NCI-H774 (cell line): ENCODE measurements at regions not wholly inside any gene's neighbourhood (a gene's known extent, or its start where the extent isn't known, plus 50 kb on each side); places are given as distances from the start of the nearest gene placed in this dataset.

Source experiments
- DNase-seq: peaks from one replicate; lab custom pipeline; 2025; lab: John Stamatoyannopoulos, UW

- DNase-seq, result no peak
These were observed 122.8 kb upstream of the RTL1 start for GRCh38 chr14:101026341-101026740.

GRCh38 chr14:101027291-101027690 lies 123.8 kb upstream of the RTL1 start:
- no peak for DNase-seq

- no peak for DNase-seq
These were observed 124.4 kb upstream of the RTL1 start for GRCh38 chr14:101027966-101028365.

GRCh38 chr14:101028971-101029667 lies 125.6 kb upstream of the RTL1 start:
- no peak for DNase-seq

- no peak for DNase-seq
These were observed 126.3 kb upstream of the RTL1 start for GRCh38 chr14:101029668-101030290.

GRCh38 chr14:101030586-101030985 lies 127.1 kb upstream of the RTL1 start:
- DNase-seq, result no peak

GRCh38 chr14:101031186-101031585 lies 127.7 kb upstream of the RTL1 start:
- DNase-seq, result no peak

GRCh38 chr14:101031721-101032120 lies 128.2 kb upstream of the RTL1 start:
- no peak for DNase-seq

GRCh38 chr14:101032433-101032832 lies 128.9 kb upstream of the RTL1 start:
- no peak for DNase-seq

- DNase-seq, result no peak
These were observed 129.5 kb upstream of the RTL1 start for GRCh38 chr14:101033006-101033405.

- no peak for DNase-seq
These were observed 130.1 kb upstream of the RTL1 start for GRCh38 chr14:101033446-101034165.

- DNase-seq, result no peak
These were observed 131.5 kb upstream of the RTL1 start for GRCh38 chr14:101034986-101035385.

GRCh38 chr14:101035466-101036225 lies 132.1 kb upstream of the RTL1 start:
- no peak for DNase-seq

GRCh38 chr14:101037021-101037817 lies 133.7 kb upstream of the RTL1 start:
- no peak for DNase-seq

GRCh38 chr14:101039031-101039754 lies 135.7 kb upstream of the RTL1 start:
- DNase-seq, result no peak

- no peak for DNase-seq
These were observed 136.2 kb upstream of the RTL1 start for GRCh38 chr14:101039755-101040138.

GRCh38 chr14:101040538-101041442 lies 137.3 kb upstream of the RTL1 start:
- no peak for DNase-seq

GRCh38 chr14:101043891-101044290 lies 140.4 kb upstream of the RTL1 start:
- DNase-seq, result no peak

GRCh38 chr14:101044741-101045140 lies 141.2 kb upstream of the RTL1 start:
- DNase-seq, result no peak

- DNase-seq, result no peak
These were observed 142.0 kb upstream of the RTL1 start for GRCh38 chr14:101045511-101045910.
